ENCODE measurements at regions not wholly inside any gene's neighbourhood (a gene's known extent, or its start where the extent isn't known, plus 50 kb on each side); places are given as distances from the start of the nearest gene placed in this dataset.

GRCh38 chr3:74992898-74993297 lies 378.4 kb upstream of the CNTN3 start:
- TF ChIP-seq CTCF (IDR thresholded peaks at IDR 0.05) (no peak), EP300 (IDR thresholded peaks at IDR 0.05) (no peak)
